Retinal pigment epithelial cell (primary cell): ENCODE measurements at regions not wholly inside any gene's neighbourhood (a gene's known extent, or its start where the extent isn't known, plus 50 kb on each side); places are given as distances from the start of the nearest gene placed in this dataset.

ENCODE experiments used
- DNase-seq: peaks from one replicate; pipeline ENCODE4 v3.0.0-alpha.2; 2010; ENCODE audit warnings: low read depth
- H3K4me3 ChIP-seq: 2 replicates; pipeline ENCODE4 v1.5.1; 2011; ENCODE audit warnings: mild to moderate bottlenecking, low read length, control low read depth, moderate library complexity
- CTCF ChIP-seq: conservative IDR thresholded peaks from 2 replicates; pipeline ENCODE4 v1.5.1; 2011; ENCODE audit warnings: low read depth, low read length, control low read depth, inconsistent platforms

GRCh38 chr7:118045629-118046028, 138.3 kb upstream of the LSM8 start:
- DNase-seq = no peak
- H3K4me3 ChIP-seq = no peak overlapping the region
- no peak for TF ChIP-seq CTCF

- H3K4me3 ChIP-seq = no peak overlapping the region
- no peak for TF ChIP-seq CTCF
- no peak for DNase-seq
Measured at GRCh38 chr7:118046086-118046485, 137.9 kb upstream of the LSM8 start.

GRCh38 chr7:118046801-118047200, 137.2 kb upstream of the LSM8 start:
- no peak overlapping the region for H3K4me3 ChIP-seq
- no peak for DNase-seq
- no peak for TF ChIP-seq CTCF

- DNase-seq = no peak
- H3K4me3 ChIP-seq = no peak overlapping the region
- no peak for TF ChIP-seq CTCF
Measured at GRCh38 chr7:118052336-118052735, 131.6 kb upstream of the LSM8 start.

GRCh38 chr7:118053353-118053752, 130.6 kb upstream of the LSM8 start:
- DNase-seq = no peak
- no peak for TF ChIP-seq CTCF
- H3K4me3 ChIP-seq = no peak overlapping the region

GRCh38 chr7:118054529-118054928, 129.4 kb upstream of the LSM8 start:
- no peak for DNase-seq
- no peak for TF ChIP-seq CTCF
- H3K4me3 ChIP-seq = no peak overlapping the region

GRCh38 chr7:118055647-118056046, 128.3 kb upstream of the LSM8 start:
- no peak for TF ChIP-seq CTCF
- no peak overlapping the region for H3K4me3 ChIP-seq
- DNase-seq = no peak
